GM23248 (cell line): ENCODE measurements at regions not wholly inside any gene's neighbourhood (a gene's known extent, or its start where the extent isn't known, plus 50 kb on each side); places are given as distances from the start of the nearest gene placed in this dataset.

Experiments
- EZH2 ChIP-seq: fragments of 200-600 bp; sonication (generic); IDR thresholded peaks from 2 replicates; pipeline ENCODE4 v1.6.1; 2018; ENCODE audit warnings: antibody characterized with exemption, mild to moderate bottlenecking; ENCODE audit not compliant: insufficient read depth, poor library complexity, severe bottlenecking
- EZH2phosphoT487 ChIP-seq: fragments of 200-600 bp; sonication (generic); IDR thresholded peaks from 2 replicates; pipeline ENCODE4 v1.6.1; 2018; ENCODE audit warnings: antibody characterized with exemption, moderate library complexity, mild to moderate bottlenecking, low read depth; ENCODE audit not compliant: insufficient read depth

- TF ChIP-seq EZH2, result no peak
- no peak for TF ChIP-seq EZH2phosphoT487
These were observed 204.4 kb upstream of the LHX5 start for GRCh38 chr12:113676117-113676516.
